Fibroblast of lung (primary cell): ENCODE measurements at regions not wholly inside any gene's neighbourhood (a gene's known extent, or its start where the extent isn't known, plus 50 kb on each side); places are given as distances from the start of the nearest gene placed in this dataset.

ENCODE experiments used
- EZH2 ChIP-seq: IDR thresholded peaks from 2 replicates; pipeline ENCODE4 v1.5.1; 2012; ENCODE audit warnings: low read length, control low read depth, mild to moderate bottlenecking; ENCODE audit errors: missing control alignments
- TF ChIP-seq, protein P1 (sequence below), 2 donors: IDR thresholded peaks in 1 of 2; conservative IDR thresholded peaks in 1 of 2; 1 replicate in 1 of 2; 2 replicates in 1 of 2; pipeline ENCODE4 v1.5.1; 2011 to 2012; ENCODE audit warnings: low read length in 2 of 2, control low read depth in 1 of 2, inconsistent platforms in 1 of 2, low read depth in 1 of 2, mild to moderate bottlenecking in 1 of 2

DNA sequence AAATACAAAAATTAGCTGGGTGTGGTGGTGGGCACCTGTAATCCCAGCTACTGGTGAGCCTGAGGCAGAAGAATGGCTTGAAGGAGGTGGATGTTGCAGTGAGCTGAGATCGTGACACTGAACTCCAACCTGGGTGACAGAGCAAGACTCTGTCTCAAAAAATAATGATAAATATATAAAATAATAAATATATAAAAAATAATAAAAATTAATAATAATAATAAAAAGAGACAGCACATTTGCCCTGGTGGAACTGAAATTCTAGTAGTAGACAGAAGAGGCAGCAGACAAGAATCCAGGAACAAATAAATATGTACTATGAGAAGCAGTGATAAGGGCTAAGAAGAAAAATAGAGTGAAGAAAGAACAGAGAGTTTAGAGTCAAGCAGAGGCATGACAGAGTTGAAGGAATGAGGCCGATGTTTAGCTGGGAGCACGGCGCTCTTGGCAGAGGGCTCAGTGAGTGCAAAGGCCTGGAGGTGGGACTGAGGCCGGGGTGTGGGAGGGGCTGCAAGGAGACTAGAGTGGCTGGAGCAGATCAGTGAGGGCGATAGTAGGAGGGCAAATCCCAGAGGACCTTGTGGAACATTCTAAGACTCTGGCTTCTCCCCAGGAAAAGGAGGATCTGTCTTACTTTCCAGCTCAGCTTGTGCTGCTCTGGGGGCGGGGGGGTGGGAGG is 410.3 kb downstream of the MN1 start:
- TF ChIP-seq, protein P1, sequence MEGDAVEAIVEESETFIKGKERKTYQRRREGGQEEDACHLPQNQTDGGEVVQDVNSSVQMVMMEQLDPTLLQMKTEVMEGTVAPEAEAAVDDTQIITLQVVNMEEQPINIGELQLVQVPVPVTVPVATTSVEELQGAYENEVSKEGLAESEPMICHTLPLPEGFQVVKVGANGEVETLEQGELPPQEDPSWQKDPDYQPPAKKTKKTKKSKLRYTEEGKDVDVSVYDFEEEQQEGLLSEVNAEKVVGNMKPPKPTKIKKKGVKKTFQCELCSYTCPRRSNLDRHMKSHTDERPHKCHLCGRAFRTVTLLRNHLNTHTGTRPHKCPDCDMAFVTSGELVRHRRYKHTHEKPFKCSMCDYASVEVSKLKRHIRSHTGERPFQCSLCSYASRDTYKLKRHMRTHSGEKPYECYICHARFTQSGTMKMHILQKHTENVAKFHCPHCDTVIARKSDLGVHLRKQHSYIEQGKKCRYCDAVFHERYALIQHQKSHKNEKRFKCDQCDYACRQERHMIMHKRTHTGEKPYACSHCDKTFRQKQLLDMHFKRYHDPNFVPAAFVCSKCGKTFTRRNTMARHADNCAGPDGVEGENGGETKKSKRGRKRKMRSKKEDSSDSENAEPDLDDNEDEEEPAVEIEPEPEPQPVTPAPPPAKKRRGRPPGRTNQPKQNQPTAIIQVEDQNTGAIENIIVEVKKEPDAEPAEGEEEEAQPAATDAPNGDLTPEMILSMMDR (conservative IDR thresholded peaks at IDR 0.05 in 1 of 2, IDR thresholded peaks at IDR 0.05 in 1 of 2; ENCODE audit: low read depth in 1 of 2, low read length in 2 of 2): no peak
- no peak for TF ChIP-seq EZH2
